ENCODE measurements at regions not wholly inside any gene's neighbourhood (a gene's known extent, or its start where the extent isn't known, plus 50 kb on each side); places are given as distances from the start of the nearest gene placed in this dataset.

DNA sequence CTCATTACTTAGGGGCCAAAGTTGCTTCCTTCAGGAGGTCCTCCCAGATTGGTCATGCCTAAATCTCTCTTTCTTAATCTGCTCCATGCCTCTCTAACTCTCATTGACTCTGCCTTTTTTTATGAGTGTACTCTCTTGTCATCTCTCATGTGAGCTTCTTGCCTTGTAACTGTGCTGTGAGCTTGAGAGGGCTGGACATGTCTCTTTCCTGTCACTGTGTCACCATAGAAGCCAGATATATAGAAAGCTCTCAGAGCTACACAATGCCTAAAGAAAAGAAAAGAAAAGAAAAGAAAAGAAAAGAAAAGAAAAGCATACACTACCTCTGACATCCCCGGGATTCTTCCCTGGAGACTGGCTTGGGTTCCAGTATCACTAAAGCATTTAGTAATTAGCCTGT, 161.5 kb upstream of the SKOR2 start:
- TF ChIP-seq, protein P1, sequence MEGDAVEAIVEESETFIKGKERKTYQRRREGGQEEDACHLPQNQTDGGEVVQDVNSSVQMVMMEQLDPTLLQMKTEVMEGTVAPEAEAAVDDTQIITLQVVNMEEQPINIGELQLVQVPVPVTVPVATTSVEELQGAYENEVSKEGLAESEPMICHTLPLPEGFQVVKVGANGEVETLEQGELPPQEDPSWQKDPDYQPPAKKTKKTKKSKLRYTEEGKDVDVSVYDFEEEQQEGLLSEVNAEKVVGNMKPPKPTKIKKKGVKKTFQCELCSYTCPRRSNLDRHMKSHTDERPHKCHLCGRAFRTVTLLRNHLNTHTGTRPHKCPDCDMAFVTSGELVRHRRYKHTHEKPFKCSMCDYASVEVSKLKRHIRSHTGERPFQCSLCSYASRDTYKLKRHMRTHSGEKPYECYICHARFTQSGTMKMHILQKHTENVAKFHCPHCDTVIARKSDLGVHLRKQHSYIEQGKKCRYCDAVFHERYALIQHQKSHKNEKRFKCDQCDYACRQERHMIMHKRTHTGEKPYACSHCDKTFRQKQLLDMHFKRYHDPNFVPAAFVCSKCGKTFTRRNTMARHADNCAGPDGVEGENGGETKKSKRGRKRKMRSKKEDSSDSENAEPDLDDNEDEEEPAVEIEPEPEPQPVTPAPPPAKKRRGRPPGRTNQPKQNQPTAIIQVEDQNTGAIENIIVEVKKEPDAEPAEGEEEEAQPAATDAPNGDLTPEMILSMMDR (IDR thresholded peaks at IDR 0.05): no peak
- TF ChIP-seq POLR2AphosphoS5 (IDR thresholded peaks at IDR 0.05; ENCODE audit: low read depth, low read length) (no peak), RAD21 (IDR thresholded peaks at IDR 0.05; ENCODE audit: low read length) (no peak), SIN3A (IDR thresholded peaks at IDR 0.05; ENCODE audit: borderline replicate concordance, low read depth, low read length) (no peak), FOSL2 (IDR thresholded peaks at IDR 0.05; ENCODE audit: borderline replicate concordance, low read depth) (no peak)
- TF ChIP-seq, protein P2, sequence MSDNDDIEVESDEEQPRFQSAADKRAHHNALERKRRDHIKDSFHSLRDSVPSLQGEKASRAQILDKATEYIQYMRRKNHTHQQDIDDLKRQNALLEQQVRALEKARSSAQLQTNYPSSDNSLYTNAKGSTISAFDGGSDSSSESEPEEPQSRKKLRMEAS (IDR thresholded peaks at IDR 0.05; ENCODE audit: low read depth): no peak
- TF ChIP-seq, protein P3, sequence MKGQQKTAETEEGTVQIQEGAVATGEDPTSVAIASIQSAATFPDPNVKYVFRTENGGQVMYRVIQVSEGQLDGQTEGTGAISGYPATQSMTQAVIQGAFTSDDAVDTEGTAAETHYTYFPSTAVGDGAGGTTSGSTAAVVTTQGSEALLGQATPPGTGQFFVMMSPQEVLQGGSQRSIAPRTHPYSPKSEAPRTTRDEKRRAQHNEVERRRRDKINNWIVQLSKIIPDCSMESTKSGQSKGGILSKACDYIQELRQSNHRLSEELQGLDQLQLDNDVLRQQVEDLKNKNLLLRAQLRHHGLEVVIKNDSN (IDR thresholded peaks at IDR 0.05; ENCODE audit: borderline replicate concordance, low read depth): no peak
- TF ChIP-seq, protein P4, sequence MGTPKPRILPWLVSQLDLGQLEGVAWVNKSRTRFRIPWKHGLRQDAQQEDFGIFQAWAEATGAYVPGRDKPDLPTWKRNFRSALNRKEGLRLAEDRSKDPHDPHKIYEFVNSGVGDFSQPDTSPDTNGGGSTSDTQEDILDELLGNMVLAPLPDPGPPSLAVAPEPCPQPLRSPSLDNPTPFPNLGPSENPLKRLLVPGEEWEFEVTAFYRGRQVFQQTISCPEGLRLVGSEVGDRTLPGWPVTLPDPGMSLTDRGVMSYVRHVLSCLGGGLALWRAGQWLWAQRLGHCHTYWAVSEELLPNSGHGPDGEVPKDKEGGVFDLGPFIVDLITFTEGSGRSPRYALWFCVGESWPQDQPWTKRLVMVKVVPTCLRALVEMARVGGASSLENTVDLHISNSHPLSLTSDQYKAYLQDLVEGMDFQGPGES (IDR thresholded peaks at IDR 0.05; ENCODE audit: low read depth, low read length): no peak

Data from SK-N-SH (cell line).